NCI-H446 (cell line): ENCODE measurements at regions not wholly inside any gene's neighbourhood (a gene's known extent, or its start where the extent isn't known, plus 50 kb on each side); places are given as distances from the start of the nearest gene placed in this dataset.

Experiments used
- DNase-seq, 2 experiments: peaks; one replicate each; lab custom pipeline; 2025; lab: John Stamatoyannopoulos, UW

DNA sequence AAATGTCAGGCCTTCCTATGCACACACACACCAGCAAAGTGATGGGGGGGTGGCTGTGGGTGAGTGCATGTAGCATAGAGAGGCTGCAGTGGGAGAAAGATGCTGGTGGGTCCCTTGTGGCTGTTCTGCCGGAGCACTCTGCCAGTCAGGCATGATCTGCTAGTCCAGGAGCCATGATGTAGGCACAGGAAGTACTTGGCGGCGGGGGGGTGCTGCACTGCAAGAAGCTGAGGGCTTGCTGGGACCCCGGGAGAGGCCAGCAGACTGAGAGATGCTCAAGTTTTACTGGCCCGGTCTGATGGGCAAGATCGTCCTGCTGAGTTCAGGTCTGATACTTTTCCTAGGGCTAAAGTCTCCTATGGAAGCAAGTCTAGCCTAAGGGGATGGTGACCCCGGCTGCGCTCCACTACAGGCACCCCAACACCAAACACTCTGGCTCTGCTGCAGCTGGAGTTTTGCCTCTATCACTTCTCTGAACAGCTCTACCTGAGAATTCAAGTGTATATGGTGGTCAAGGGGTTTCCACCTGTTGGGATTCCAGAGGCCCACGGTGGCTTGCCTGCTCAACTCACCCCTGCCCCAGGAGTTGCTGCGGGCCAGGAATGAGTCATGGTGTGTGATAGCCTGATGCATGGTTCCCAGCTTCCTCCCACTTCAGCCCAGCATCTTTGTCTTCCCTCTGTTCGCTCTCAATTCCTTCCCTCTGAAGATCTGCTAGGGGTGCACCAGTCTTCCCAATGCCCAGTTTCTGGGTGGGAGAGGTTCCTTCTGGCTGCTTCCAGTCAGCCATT lies 971.8 kb upstream of the ADGRB3 start:
- no peak for DNase-seq

DNA sequence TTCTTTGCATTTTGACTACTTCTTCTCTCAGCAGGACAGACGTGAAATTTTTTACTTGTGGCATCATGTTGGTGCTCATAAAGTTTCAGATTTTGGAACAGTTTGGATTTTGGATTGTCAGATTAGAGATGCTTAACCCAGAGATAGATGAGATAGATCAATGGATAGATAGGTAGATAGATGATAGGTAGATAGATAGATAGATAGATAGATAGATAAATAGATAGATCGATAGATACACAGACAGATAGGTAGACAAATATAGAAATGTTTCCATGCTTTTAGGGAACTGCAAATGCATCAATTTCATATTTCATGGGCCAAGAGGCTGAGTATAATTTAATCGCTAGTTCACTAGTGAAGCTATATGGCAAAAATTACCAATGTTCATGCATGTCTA lies 981.5 kb upstream of the ADGRB3 start:
- DNase-seq: no peak

DNA sequence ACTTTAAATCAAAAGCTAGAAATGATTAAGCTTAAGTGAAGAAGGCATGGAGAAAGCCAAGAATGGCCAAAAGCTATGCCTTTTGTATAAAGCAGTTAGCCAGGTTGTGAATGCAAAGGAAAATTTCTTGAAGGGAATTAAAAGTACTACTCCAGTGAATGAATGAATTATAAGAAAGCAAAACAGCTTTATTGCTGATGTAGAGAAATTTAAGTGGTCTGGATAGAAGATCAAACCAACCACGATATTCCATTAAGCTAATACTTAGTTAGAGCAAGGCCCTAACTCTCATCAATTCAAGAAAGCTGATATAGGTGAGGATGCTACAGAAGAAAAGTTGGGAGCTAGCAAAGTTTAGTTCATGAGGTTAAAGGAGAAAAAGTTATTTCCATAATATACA lies 988.5 kb upstream of the ADGRB3 start:
- DNase-seq: no peak

DNA sequence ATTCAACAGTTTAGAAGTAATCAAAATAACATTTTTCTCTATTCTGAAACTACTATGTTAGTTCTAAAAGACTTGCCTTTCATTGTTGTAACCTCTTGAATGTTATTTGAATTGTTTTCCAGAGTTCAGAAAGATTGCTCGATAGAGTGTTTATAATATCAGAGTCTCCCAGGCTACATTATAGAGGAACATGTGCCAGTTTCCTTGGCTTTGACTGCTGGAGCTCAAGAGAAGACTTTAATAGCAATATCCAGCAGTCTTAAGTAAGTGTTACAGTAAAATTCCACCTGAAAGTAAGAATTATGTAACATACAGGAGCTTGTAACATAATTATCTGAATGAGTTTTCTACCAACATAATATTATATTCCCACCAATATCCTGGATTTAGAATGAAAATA lies 991.8 kb upstream of the ADGRB3 start:
- no peak for DNase-seq

DNA sequence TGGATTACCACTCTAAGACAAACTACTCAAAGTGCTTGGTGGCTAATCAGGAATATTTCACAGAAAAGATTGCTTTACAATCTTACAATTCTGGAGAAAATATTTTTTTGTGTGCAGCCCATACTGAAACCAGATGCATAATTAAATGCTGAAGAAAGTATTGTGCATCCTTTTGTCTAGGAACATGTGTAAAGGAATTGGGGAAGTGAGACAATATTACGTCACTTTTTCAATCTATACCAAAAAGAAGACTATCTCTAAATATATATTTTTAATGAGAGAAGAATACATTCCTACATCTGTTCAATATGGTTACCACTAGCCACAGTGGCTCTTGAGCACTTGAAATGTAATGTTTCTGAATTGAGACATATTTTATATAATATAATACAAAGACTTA lies 992.5 kb upstream of the ADGRB3 start:
- DNase-seq: no peak

DNA sequence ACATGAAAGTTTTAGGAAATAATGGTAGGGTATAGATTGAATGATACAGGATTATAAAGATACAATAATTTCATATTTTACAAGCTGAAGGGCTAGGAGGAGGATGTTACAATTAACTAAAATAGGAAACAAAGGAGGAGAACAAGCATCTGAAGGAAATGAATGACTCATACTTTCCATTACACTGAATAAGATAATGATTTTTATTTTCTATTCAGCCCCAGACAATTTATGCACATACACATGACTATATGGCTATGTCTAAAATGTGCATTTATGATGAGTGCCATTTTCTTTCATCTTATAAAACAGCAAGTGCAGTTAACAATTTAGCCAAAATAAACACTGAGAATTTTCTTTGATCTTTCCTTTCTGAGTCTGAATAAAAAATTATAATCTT lies 994.6 kb upstream of the ADGRB3 start:
- no peak for DNase-seq

DNA sequence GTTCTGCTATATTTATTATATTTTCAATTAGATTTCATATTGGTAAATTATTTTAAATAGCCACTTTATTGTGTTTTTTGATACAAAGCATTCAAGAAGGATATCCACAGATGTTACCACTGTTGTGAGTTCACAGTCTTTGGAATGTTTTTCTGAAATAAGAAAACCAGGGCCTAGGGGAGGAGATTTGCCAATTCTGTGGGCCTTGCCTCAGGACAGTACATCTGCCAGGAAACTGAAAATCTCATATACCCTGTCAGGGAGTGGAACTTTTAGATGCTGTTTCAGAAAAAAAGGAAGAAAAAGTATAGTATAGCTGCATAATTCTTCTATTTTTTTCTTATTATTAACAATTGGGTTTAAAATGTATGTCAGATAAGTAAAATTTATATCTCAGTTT lies 995.9 kb upstream of the ADGRB3 start:
- DNase-seq: peak in 1 of 2 experiments; percentile 19

DNA sequence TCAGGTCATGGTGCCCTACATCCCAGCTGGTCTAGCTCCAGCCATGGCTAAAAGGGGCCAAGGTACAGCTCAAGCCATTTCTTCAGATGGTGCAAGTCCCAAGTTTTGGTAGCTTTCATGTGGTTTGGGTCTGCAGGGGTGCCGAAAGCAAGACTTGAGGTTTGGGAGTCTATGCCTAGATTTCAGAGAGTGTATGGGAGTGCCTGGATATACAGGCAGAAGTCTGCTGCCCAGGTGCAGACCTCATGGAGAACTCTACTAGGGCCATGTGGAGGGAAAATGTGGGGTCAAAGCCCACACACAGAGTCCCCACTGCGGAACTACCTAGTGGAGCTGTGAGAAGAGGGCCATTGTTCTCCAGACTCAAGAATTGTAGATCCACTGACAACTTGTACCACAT lies 1000.9 kb upstream of the ADGRB3 start:
- no peak for DNase-seq

DNA sequence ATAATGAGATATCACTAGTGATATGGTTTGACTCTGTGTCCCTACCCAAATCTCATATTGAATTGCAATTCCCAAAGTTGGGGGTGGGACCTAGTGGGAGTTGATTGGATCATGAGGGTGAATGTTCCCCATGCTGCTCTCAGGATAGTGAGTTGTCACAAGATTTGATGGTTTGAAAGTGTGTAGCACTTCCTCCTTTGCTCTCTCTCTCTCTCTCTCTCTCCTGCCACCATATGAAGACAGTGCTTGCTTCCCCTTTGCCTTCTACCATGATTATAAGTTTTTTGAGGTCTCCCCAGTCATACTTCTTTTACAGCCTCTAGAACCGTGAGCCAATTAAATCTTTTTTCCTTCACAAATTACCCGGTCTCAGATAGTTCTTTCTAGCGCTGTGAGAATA lies 1002.0 kb upstream of the ADGRB3 start:
- DNase-seq: no peak

DNA sequence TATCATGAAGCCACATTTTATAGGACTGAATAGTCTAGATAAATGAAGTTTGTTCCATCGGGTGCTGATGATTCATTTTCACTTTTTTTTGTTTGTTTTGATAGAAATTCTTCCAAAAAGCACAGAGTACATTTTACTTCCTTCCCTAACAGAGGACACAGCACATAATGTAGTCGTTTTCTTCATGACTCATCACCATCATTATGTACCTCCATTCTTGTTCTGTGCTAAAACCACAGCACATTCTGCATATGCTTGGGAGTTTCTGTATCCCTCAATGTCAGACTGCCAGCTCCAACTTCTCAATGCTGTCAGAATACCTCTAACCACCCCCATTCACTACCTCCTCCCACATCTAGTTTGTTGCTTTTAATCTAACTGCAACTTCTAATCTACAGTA lies 1004.9 kb upstream of the ADGRB3 start:
- no peak for DNase-seq

DNA sequence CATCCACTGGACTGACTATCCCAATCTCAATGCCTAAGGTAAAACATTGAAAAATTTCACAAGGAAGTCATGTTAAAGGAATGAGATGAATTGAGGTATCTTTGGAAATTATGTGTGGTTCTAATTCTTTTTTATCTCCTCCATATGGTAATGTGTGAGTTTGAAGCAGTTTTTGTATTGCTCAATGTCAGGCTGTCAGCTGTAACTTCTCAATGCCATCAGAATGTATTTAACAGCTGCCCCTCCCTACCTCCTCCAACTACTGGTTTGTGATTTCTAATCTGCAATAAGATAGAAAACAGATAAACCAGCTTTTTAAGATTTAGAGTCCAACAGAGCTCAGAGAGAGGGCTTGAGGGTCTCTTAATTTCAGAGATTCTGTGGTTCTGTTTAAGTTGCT lies 1005.8 kb upstream of the ADGRB3 start:
- no peak for DNase-seq

DNA sequence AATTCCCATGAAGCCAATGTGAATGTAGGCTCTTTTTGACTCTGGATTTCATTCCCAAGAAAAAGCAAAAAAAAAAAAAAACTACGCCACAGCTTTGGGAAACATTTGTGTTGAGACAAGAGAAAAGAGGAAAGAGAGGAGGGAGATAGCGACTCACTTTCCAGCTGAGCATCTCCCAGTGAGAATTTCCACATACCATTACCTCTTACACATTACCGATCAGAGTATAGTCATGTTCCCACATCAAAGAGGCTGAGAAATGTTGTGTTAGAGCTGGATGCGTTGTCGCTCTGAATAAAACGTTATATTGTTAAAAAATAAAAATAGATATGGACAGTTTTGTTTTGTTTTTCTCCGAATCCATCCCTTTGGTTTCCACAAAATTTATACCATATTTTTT lies 1019.3 kb upstream of the ADGRB3 start:
- DNase-seq: no peak

DNA sequence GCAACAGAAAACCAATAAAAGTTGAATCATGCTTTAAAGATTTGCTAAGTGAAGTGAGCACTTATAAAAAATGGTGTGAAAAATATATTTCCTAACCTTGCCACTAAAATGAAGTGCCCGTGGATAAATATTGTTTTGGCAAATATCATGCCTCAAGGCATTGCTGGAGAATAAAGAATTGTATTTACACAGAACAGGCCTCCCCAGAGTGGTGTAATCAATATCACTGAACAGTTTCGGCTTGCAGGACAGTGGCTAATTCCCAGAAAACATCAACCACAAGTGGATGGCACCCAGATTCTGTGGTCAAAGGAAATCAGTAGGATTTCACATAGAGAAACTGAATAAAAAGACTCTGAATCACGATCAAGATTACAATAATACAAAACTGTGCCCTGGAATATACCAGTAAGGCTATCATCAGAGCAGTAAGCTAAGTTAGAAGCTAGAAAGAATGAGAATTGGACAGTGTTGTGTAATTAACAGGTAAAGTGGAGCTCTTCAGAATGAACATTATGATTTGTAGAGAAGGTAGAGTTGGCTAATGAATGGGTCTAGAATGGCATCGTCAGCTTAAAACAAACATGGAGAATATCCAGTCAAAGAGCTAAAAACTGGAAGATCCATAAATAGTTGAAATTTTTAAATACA lies 1026.9 kb upstream of the ADGRB3 start:
- DNase-seq: no peak

DNA sequence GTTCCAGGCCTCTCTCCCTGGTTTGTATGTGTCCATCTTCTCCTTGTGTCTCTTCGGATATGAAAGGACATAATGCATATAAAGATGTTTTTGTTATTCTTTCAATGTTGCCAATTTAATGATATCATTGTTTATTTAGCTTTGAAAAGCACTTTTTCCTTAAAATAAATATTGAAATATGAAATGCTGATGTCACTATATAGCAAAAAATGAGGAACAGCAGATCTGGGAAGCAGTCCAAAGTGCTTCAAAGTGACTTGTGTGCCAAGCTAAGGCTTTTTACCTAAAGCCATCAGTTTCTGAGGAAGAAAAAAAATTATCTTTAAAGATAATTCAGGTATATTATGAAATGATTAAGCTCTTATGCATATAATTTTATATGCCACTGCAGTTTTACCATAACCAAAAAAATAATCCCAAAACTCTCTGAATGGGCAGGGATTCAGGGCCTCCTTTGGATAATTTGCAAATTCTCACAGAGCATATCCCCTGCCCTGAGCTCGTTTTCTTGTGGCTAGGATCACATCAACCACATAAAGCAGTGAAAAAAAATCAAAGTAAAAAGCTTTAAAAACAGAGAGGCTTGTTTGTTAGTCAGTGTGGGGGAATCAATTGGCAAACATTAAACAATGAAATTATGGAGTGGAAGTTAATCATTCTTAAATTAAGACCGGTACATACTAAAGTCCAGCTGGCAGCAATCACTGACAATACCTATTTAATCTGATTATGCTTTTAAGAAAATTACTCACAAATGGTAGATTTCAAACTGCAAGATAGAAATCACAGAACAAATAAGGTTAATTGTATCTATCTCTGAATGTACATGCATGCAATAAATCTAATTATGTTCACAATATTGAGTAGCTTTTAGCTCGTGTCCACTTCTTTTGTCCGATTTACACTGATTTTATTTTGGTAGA lies 1027.9 kb upstream of the ADGRB3 start:
- peak; percentile 18 to 61 for DNase-seq

DNA sequence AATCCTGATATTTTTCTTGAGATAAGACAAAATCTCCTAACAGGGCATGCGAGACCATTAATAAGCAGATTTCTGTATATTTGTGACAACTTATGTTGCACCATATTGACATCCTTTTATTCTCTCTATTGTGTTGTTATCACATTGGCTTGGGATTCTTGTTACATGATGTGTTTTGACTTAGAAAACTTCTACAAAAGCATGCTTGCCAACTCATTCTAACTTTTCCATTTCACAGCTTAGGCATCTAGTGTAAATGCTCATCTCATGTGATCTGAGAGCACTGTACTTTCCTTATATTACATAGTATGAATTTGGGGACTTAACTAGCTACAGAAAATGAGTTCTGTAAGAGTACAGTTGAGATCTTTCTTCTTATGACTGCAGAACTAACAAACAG lies 1040.7 kb upstream of the ADGRB3 start:
- DNase-seq: no peak

DNA sequence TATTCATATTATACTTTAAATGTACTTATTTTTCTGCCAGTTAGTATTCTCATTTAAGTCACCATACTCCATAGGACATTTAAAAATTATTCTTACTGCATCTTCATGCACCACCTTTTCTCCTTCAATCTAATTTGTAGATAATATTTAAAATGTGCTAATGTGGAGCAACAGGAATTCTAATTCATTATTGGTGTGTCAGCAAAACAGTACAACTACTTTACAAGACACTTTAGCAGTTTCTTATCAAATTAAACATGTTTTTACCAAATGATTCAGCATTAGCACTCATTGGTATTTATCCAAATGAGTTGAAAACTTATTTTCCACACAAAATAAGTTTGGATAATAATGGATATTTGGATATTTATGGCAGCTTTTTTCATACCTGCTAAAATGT lies 1041.8 kb upstream of the ADGRB3 start:
- no peak for DNase-seq

DNA sequence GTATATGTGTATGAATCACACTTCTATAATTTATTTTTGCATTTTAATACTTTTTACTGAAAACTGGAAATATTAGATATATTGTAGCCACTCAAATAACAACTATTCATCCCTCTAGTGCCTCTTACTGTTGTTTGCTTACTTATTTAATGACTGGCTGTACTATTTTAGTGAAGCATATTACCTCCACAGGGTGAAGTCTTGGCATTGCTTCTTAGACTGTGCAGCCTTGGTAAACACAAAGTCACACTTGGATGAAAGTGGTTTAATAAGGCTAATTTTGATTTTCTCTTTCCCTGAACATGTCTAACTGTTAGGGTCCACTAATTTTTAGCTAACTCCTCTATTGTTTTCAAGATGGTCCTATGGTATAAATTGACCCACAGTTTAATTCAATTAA lies 1043.2 kb upstream of the ADGRB3 start:
- peak in 1 of 2 experiments; percentile 3 for DNase-seq

DNA sequence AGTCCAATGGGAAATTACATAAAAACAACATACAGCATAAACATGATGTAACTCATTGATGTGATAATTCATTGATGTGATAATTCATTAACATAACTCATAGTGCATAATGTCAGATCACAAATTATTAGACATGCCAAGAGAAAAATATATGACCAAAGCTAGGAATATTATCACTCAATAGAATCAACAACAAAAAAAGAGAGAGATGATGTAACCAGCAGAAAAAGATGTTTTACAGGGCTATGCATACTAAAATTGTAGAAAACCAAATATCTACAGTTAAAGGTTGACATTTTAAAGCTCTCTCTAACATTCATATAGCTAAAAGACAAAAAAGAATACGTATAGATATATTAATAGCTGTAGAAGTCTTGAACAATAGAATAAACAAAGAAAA lies 1067.2 kb upstream of the ADGRB3 start:
- no peak for DNase-seq

DNA sequence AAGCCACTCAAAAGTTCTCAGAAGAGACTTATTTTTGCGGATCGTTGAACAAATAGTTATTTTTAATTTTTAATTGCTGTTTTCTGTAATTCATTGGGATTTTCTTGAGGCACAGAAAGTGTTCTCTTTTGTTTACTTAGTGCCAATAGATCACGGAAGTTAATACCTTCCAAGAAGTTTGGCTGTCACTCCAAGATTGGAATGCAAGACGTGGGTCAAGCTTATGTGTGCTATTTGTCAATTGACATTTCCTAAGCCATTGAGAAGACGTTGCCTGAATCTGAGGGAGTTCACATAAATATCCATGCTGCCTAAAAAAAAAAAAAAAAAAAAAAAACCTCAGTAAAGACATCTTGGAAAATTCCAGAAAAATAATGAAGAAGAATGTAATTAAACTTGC lies 1071.4 kb upstream of the ADGRB3 start:
- DNase-seq: no peak

DNA sequence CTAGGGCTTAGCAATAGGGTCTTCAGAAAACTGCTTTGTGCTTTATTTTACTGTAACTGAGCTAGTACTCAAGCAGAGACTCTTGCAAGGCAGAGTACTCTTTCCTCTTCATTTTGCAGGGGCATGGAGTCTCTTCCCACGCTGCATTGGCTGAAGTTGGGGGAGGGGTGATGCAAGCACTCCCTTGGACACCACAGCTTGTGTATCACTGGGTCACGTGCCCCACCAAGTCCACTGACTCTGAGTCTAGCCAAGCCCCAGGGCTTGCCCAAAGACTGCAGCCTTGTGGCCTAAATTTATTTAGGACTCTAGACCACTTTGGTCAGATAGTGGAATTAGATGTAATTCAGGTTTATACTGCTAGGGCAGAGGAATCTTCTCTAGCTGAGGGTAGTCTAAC lies 1075.0 kb upstream of the ADGRB3 start:
- DNase-seq: no peak

DNA sequence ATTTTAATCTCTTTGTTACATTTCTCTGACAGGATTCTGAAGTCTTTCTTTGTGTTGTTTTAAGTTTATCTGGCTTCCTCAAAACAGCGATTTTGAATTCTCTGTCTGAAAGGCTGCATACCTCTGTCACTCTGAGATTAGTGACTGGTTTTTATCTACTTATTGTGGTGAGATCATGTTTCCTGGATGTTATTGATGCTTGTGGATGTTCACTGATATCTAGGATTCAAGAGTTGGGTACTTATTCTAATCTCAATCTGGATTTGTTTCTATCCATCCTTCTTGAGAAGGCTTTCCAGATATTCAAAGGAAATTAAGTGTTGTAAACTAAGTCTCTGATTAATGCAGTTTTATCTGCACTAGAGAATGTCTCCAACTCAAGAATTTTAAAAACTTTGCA lies 1076.1 kb upstream of the ADGRB3 start:
- DNase-seq: no peak

DNA sequence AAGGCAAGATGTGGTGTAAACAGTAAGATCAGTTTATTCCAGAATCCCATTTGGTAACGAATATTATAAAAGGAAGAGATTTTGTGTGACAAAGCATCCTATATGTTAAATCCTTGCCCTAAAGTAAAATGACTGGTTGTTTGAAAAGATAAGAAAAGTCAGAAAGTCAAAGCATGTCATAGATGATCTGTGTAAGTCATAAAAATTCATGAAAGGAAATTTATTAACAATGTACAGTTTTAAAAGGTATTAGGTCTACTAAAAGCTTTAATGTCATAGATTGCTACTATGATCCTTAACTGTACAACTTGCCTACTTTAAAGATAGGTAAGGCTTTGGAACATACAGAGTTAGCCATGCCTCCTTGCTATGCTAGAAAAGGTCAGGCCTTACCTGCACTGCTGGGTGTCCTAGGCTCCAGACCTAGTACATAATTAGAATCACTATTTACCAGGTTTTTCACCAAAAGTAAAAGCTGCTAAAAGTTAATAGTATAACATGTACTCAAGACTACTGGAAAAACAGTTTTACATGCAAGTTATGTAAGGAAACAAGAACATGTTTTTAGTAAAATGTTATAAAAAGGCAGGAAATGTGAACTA lies 1090.1 kb upstream of the ADGRB3 start:
- no peak for DNase-seq
